ENCODE measurements at regions not wholly inside any gene's neighbourhood (a gene's known extent, or its start where the extent isn't known, plus 50 kb on each side); places are given as distances from the start of the nearest gene placed in this dataset.

DNA sequence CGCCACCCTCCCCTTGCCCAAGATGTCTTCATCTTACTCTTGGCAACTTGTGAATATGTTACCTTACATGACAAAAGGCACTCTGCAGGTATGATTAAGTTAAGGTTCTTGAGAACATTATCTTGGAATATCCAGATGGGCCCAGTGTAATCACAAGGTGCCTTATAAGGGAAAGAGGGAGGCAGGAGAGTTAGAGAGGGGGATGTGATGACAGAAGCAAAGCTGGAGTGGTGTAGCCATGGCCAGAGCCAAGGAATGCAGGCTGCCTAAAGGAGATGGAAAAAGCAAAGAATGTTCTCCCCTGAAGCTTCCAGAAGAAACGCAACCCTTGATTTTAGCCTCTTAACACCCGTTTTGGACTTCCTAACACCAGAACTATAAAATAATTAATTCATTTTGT is 318.0 kb downstream of the C7orf25 start:
- Histone ChIP-seq H3K9me3 (ENCODE audit: low read length) (no peaks in the 10 kb centered on the region), H3K27ac (ENCODE audit: low read length) (no peak overlapping the region), H3K27me3 (ENCODE audit: insufficient read depth, low read depth, low read length) (no peaks in the 10 kb centered on the region), H3F3A (ENCODE audit: insufficient read depth, low read length, poor library complexity, severe bottlenecking) (no peaks in the 10 kb centered on the region), H3K9ac (ENCODE audit: low read length) (no peak overlapping the region), H2AFZ (ENCODE audit: low read depth, low read length) (no peak overlapping the region), H3K36me3 (ENCODE audit: insufficient read depth, low read length) (no peaks in the 10 kb centered on the region), H3K4me2 (ENCODE audit: low read length) (no peak overlapping the region), H3K4me3 (ENCODE audit: low read length) (no peak overlapping the region), H4K20me1 (ENCODE audit: insufficient read depth) (no peaks in the 10 kb centered on the region), H3K9me2 (ENCODE audit: insufficient read depth, low read length) (no peaks in the 10 kb centered on the region), H3K79me2 (replicated peaks; ENCODE audit: insufficient read depth, low read length) (no peaks in the 10 kb centered on the region)
- no peak for TF ChIP-seq SMC3 (conservative IDR thresholded peaks at IDR 0.05; ENCODE audit: poor library complexity)
- TF ChIP-seq, protein P1, sequence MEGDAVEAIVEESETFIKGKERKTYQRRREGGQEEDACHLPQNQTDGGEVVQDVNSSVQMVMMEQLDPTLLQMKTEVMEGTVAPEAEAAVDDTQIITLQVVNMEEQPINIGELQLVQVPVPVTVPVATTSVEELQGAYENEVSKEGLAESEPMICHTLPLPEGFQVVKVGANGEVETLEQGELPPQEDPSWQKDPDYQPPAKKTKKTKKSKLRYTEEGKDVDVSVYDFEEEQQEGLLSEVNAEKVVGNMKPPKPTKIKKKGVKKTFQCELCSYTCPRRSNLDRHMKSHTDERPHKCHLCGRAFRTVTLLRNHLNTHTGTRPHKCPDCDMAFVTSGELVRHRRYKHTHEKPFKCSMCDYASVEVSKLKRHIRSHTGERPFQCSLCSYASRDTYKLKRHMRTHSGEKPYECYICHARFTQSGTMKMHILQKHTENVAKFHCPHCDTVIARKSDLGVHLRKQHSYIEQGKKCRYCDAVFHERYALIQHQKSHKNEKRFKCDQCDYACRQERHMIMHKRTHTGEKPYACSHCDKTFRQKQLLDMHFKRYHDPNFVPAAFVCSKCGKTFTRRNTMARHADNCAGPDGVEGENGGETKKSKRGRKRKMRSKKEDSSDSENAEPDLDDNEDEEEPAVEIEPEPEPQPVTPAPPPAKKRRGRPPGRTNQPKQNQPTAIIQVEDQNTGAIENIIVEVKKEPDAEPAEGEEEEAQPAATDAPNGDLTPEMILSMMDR (IDR thresholded peaks at IDR 0.05; ENCODE audit: poor library complexity, severe bottlenecking): no peak
- TF ChIP-seq EZH2 (IDR thresholded peaks at IDR 0.05; ENCODE audit: borderline replicate concordance, insufficient read depth, low read length, poor library complexity, severe bottlenecking): no peak
- no peak for TF ChIP-seq RAD21 (conservative IDR thresholded peaks at IDR 0.05)
- no peak for TF ChIP-seq TAF1 (IDR thresholded peaks at IDR 0.05; ENCODE audit: low read depth)

DNA sequence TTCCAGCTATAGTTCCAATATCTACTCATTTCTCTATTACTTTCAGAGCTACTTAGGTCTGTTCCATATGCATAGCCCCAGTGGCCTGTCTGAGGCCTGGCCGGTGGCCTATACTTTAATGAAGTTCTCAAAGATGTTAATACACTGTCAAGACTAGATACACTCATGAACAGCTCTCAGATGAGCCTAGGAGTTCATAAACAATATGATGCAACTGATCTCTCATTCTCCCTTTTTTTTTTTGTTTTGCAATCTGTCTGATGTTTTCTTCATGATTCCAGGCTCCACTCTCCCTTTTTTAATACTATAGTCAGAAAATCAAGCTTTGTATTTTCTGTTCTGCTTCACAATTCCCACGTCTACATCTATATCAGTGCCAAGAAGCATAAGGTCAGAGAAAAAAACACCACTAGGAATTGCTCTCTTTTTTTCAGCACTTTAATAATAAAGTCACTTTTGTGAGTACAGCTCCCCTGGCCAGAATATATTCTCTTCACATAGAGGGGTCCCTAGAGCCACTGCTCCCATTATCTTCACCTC is 321.0 kb downstream of the C7orf25 start:
- Histone ChIP-seq H3K9ac (ENCODE audit: low read length) (no peak overlapping the region), H3K4me3 (ENCODE audit: low read length) (no peak overlapping the region), H3F3A (ENCODE audit: insufficient read depth, low read length, poor library complexity, severe bottlenecking) (no peaks in the 10 kb centered on the region), H2AFZ (ENCODE audit: low read depth, low read length) (no peak overlapping the region), H3K79me2 (replicated peaks; ENCODE audit: insufficient read depth, low read length) (no peaks in the 10 kb centered on the region), H3K9me3 (ENCODE audit: low read length) (no peaks in the 10 kb centered on the region), H3K27me3 (ENCODE audit: insufficient read depth, low read depth, low read length) (no peaks in the 10 kb centered on the region), H3K4me2 (ENCODE audit: low read length) (no peak overlapping the region), H3K36me3 (ENCODE audit: insufficient read depth, low read length) (no peaks in the 10 kb centered on the region), H3K9me2 (ENCODE audit: insufficient read depth, low read length) (no peaks in the 10 kb centered on the region), H3K27ac (ENCODE audit: low read length) (no peak overlapping the region), H4K20me1 (ENCODE audit: insufficient read depth) (no peaks in the 10 kb centered on the region)
- TF ChIP-seq, protein P1 (IDR thresholded peaks at IDR 0.05; ENCODE audit: poor library complexity, severe bottlenecking): no peak
- no peak for TF ChIP-seq MXI1 (conservative IDR thresholded peaks at IDR 0.05; ENCODE audit: poor library complexity, severe bottlenecking)
- TF ChIP-seq, protein P2, sequence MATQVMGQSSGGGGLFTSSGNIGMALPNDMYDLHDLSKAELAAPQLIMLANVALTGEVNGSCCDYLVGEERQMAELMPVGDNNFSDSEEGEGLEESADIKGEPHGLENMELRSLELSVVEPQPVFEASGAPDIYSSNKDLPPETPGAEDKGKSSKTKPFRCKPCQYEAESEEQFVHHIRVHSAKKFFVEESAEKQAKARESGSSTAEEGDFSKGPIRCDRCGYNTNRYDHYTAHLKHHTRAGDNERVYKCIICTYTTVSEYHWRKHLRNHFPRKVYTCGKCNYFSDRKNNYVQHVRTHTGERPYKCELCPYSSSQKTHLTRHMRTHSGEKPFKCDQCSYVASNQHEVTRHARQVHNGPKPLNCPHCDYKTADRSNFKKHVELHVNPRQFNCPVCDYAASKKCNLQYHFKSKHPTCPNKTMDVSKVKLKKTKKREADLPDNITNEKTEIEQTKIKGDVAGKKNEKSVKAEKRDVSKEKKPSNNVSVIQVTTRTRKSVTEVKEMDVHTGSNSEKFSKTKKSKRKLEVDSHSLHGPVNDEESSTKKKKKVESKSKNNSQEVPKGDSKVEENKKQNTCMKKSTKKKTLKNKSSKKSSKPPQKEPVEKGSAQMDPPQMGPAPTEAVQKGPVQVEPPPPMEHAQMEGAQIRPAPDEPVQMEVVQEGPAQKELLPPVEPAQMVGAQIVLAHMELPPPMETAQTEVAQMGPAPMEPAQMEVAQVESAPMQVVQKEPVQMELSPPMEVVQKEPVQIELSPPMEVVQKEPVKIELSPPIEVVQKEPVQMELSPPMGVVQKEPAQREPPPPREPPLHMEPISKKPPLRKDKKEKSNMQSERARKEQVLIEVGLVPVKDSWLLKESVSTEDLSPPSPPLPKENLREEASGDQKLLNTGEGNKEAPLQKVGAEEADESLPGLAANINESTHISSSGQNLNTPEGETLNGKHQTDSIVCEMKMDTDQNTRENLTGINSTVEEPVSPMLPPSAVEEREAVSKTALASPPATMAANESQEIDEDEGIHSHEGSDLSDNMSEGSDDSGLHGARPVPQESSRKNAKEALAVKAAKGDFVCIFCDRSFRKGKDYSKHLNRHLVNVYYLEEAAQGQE (IDR thresholded peaks at IDR 0.05; ENCODE audit: borderline replicate concordance): no peak

All from neural cell (in vitro differentiated cells).